HT-29 (cell line): ENCODE measurements at regions not wholly inside any gene's neighbourhood (a gene's known extent, or its start where the extent isn't known, plus 50 kb on each side); places are given as distances from the start of the nearest gene placed in this dataset.
"Not testable (repeated sequence)": the region's sequence is repeated elsewhere in the genome, so short reads cannot be mapped to it uniquely, and the experiment has no call there.

Experiments used
- DNase-seq: peaks from one replicate; pipeline ENCODE4 v3.0.0-alpha.2; 2015; ENCODE audit warnings: low spot score

GRCh38 chr13:107821492-107821891, 393.8 kb downstream of the LIG4 start:
- no peak for DNase-seq

- DNase-seq = no peak
Observed at GRCh38 chr13:107819071-107819470, 396.3 kb downstream of the LIG4 start.

- no peak for DNase-seq
Observed at GRCh38 chr13:107817647-107818287, 397.6 kb downstream of the LIG4 start.

GRCh38 chr13:107812014-107812412, 403.3 kb downstream of the LIG4 start:
- no peak for DNase-seq

- DNase-seq = no peak
Observed at GRCh38 chr13:107811233-107812013, 403.9 kb downstream of the LIG4 start.

- no peak for DNase-seq
Observed at GRCh38 chr13:107809125-107809524, 406.2 kb downstream of the LIG4 start.

- DNase-seq = no peak
Observed at GRCh38 chr13:107808389-107808788, 406.9 kb downstream of the LIG4 start.

- no peak for DNase-seq
Observed at GRCh38 chr13:107807306-107808073, 407.8 kb downstream of the LIG4 start.

- no peak for DNase-seq
Observed at GRCh38 chr13:107806726-107807125, 408.6 kb downstream of the LIG4 start.

- no peak for DNase-seq
Observed at GRCh38 chr13:107803822-107804495, 411.4 kb downstream of the LIG4 start.

GRCh38 chr13:107801621-107802020, 413.7 kb downstream of the LIG4 start:
- DNase-seq = no peak

- DNase-seq = peak; percentile 5
Observed at GRCh38 chr13:107799001-107799400, 416.3 kb downstream of the LIG4 start.

- DNase-seq = no peak
Observed at GRCh38 chr13:107790397-107790796, 424.9 kb downstream of the LIG4 start.

GRCh38 chr13:107788464-107789165, 426.7 kb downstream of the LIG4 start:
- DNase-seq = no peak

GRCh38 chr13:107782646-107783045, 432.7 kb downstream of the LIG4 start:
- DNase-seq = not testable (repeated sequence)

GRCh38 chr13:107778094-107778493, 437.2 kb downstream of the LIG4 start:
- no peak for DNase-seq

GRCh38 chr13:107770541-107770940, 444.8 kb downstream of the LIG4 start:
- no peak for DNase-seq

- DNase-seq = no peak
Observed at GRCh38 chr13:107767119-107767518, 448.2 kb downstream of the LIG4 start.

- no peak for DNase-seq
Observed at GRCh38 chr13:107765724-107766401, 449.5 kb downstream of the LIG4 start.

GRCh38 chr13:107764046-107764445, 451.3 kb downstream of the LIG4 start:
- no peak for DNase-seq

- no peak for DNase-seq
Observed at GRCh38 chr13:107753748-107754147, 461.6 kb downstream of the LIG4 start.
